OCI-LY3 (cell line): ENCODE measurements at regions not wholly inside any gene's neighbourhood (a gene's known extent, or its start where the extent isn't known, plus 50 kb on each side); places are given as distances from the start of the nearest gene placed in this dataset.

Experiments used
- H2AFZ ChIP-seq: fragments of 200-600, 300-600 bp; shearing (Covaris generic); 2 replicates; pipeline ENCODE4 v1.6.0; 2014; ENCODE audit warnings: antibody characterized with exemption, low read depth, low read length
- H3K27ac ChIP-seq: fragments of 200-600, 300-600 bp; sonication (generic); 2 replicates; pipeline ENCODE4 v1.5.1; 2014; ENCODE audit warnings: mild to moderate bottlenecking, low read length, moderate library complexity, mixed read lengths
- H3K27me3 ChIP-seq: fragments of 200-600, 300-600 bp; sonication (generic); 2 replicates; pipeline ENCODE4 v1.6.1; 2014; ENCODE audit warnings: low read depth, low read length, mixed read lengths
- H3K36me3 ChIP-seq: fragments of 200-600, 300-600 bp; sonication (generic); replicated peaks from 2 replicates; pipeline ENCODE3; 2014; ENCODE audit warnings: low read depth, low read length, mixed read lengths
- H3K4me1 ChIP-seq: fragments of 300-600, 200-600 bp; sonication (generic); 2 replicates; pipeline ENCODE4 v1.6.1; 2014; ENCODE audit warnings: low read length, mixed read lengths
- H3K4me2 ChIP-seq: fragments of 200-600, 300-600 bp; sonication (generic); 2 replicates; pipeline ENCODE4 v1.6.1; 2014; ENCODE audit warnings: low read length, mixed read lengths
- H3K4me3 ChIP-seq: fragments of 300-600, 200-600 bp; sonication (generic); 2 replicates; pipeline ENCODE4 v1.5.1; 2014; ENCODE audit warnings: antibody characterized with exemption, mild to moderate bottlenecking, low read length, moderate library complexity
- H3K79me2 ChIP-seq: fragments of 300-600, 200-600 bp; shearing (Covaris generic); 2 replicates; pipeline ENCODE4 v1.6.1; 2014; ENCODE audit warnings: mild to moderate bottlenecking, low read length, mixed read lengths
- H3K9ac ChIP-seq: fragments of 300-600, 200-600 bp; shearing (Covaris generic); 2 replicates; pipeline ENCODE4 v1.6.0; 2014; ENCODE audit warnings: mild to moderate bottlenecking, low read length, moderate library complexity
- H3K9me3 ChIP-seq: fragments of 200-600, 300-600 bp; shearing (Covaris generic); 2 replicates; pipeline ENCODE4 v1.6.1; 2014; ENCODE audit warnings: low read length, mixed read lengths; ENCODE audit not compliant: insufficient read depth
- H4K20me1 ChIP-seq: fragments of 200-600, 300-600 bp; sonication (generic); 2 replicates; pipeline ENCODE4 v1.6.1; 2016; ENCODE audit warnings: low read length, mixed read lengths; ENCODE audit not compliant: insufficient read depth
- CTCF ChIP-seq: fragments of 200-600, 300-600 bp; sonication (generic); IDR thresholded peaks from 2 replicates; pipeline ENCODE4 v1.5.1; 2014; ENCODE audit warnings: antibody characterized with exemption, low read length, low read depth
- EZH2phosphoT487 ChIP-seq: fragments of 200-600 bp; shearing (Covaris generic); IDR thresholded peaks from 2 replicates; pipeline ENCODE4 v1.6.1; 2018; ENCODE audit warnings: antibody characterized with exemption, mixed run types, low read depth

DNA sequence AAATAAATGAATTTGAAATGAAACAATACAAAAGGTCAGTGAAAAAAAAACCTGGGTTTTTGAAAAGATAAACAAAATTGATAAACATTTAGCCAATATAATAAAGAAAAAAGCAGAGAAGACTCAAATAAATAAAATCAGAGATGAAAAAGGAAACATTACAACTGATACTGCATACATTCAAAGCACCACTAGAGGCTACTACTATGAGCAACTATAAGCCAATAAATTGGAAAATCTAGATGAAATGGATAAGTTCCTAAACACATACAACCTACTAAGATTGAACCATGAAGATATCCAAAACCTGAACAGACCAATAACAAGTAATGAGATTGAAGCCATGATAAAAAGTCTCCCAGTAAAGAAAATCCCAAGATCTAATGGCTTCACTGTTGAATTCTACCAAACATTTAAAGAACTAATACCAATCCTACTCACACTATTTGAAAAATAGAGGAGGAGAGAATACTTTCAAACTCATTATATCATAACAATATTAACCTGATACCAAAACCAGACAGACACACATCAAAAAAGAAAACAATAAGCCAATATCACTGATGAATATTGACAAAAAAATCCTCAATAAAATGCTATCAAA, 80.8 kb upstream of the CERS6 start:
- H3K4me2 ChIP-seq = no peak overlapping the region
- no peaks in the 10 kb centered on the region for H3K79me2 ChIP-seq
- H3K36me3 ChIP-seq = no peaks in the 10 kb centered on the region
- TF ChIP-seq EZH2phosphoT487 (no peak), CTCF (peak; percentile 52)
- no peaks in the 10 kb centered on the region for H4K20me1 ChIP-seq
- no peaks in the 10 kb centered on the region for H3K9me3 ChIP-seq
- no peaks in the 10 kb centered on the region for H3K4me1 ChIP-seq
- no peak overlapping the region for H3K9ac ChIP-seq
- H3K4me3 ChIP-seq = no peak overlapping the region
- no peak overlapping the region for H2AFZ ChIP-seq
- H3K27ac ChIP-seq = no peak overlapping the region
- H3K27me3 ChIP-seq = no peaks in the 10 kb centered on the region

DNA sequence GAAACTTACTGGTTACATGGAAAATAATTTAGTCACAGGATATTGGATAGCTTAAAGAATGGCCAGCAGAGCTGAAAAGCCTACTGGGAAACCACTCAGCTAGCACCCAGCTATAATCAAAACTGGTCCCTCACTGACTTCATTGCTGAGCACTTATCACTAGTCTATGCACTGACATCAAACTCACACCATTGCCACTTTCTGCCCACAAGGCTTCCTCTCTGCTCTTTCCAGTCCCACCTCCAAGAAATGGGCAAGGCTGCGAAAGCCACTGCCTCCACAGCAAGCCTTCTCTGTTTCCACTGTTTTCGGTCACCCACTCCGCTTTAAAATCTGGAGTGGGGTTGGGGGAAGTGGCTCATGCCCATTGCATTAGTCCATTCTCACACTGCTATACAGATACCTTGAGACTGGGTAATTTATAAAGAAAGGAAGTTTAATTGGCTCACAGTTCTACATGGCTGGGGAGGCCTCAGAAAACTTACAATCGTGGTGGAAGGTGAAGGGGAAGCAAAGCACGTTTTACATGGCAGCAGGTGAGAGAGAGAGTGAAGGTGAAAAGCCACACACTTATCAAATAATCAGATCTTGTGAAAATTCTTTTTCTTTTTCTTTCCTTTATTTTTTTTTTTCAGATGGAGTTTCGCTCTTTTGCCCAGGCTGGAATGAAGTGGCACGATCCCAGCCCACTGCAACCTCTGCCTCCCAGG, 77.0 kb upstream of the CERS6 start:
- Histone ChIP-seq H3K79me2 (no peaks in the 10 kb centered on the region), H2AFZ (no peak overlapping the region), H3K4me1 (no peaks in the 10 kb centered on the region), H3K4me3 (no peak overlapping the region), H3K4me2 (no peak overlapping the region), H3K9me3 (no peaks in the 10 kb centered on the region), H3K27ac (no peak overlapping the region), H4K20me1 (no peaks in the 10 kb centered on the region), H3K9ac (no peak overlapping the region), H3K27me3 (no peaks in the 10 kb centered on the region), H3K36me3 (no peaks in the 10 kb centered on the region)
- TF ChIP-seq CTCF (no peak), EZH2phosphoT487 (no peak)

- no peak for TF ChIP-seq EZH2phosphoT487
- no peak for TF ChIP-seq CTCF
- no peaks in the 10 kb centered on the region for H3K36me3 ChIP-seq
- no peaks in the 10 kb centered on the region for H3K4me1 ChIP-seq
- H4K20me1 ChIP-seq = no peaks in the 10 kb centered on the region
- no peak overlapping the region for H3K27ac ChIP-seq
- H3K9ac ChIP-seq = no peak overlapping the region
- no peaks in the 10 kb centered on the region for H3K27me3 ChIP-seq
- H3K79me2 ChIP-seq = no peaks in the 10 kb centered on the region
- no peak overlapping the region for H3K4me3 ChIP-seq
- H3K4me2 ChIP-seq = no peak overlapping the region
- H3K9me3 ChIP-seq = no peaks in the 10 kb centered on the region
- H2AFZ ChIP-seq = no peak overlapping the region
Observed at GRCh38 chr2:168380500-168380899, 75.6 kb upstream of the CERS6 start.

GRCh38 chr2:168392024-168392423, 64.0 kb upstream of the CERS6 start:
- TF ChIP-seq EZH2phosphoT487 = no peak
- no peak for TF ChIP-seq CTCF
- Histone ChIP-seq H3K9ac (no peak overlapping the region), H3K27me3 (no peaks in the 10 kb centered on the region), H3K79me2 (no peaks in the 10 kb centered on the region), H3K4me2 (peak overlapping the region; percentile 36), H3K9me3 (no peaks in the 10 kb centered on the region), H3K36me3 (no peaks in the 10 kb centered on the region), H4K20me1 (no peaks in the 10 kb centered on the region), H3K4me3 (no peak overlapping the region), H3K4me1 (peaks cover 8% of the 10 kb centered on the region), H2AFZ (no peak overlapping the region), H3K27ac (no peak overlapping the region)
